GM12878 (cell line): ENCODE measurements at regions not wholly inside any gene's neighbourhood (a gene's known extent, or its start where the extent isn't known, plus 50 kb on each side); places are given as distances from the start of the nearest gene placed in this dataset.

ENCODE experiments used
- EP300 ChIP-seq, 2 experiments: fragments of 150-350 bp in 1 of 2; IDR thresholded peaks; 2 replicates each; pipeline ENCODE4 v1.6.1; 2011 to 2012; ENCODE audit warnings: low read depth in 2 of 2, low read length in 2 of 2, borderline replicate concordance in 1 of 2, improper control_type of control experiment in 1 of 2, inconsistent platforms in 1 of 2; ENCODE audit not compliant: control insufficient read depth in 1 of 2
- LARP7 ChIP-seq: fragments of 450-650 bp; IDR thresholded peaks from 2 replicates; pipeline ENCODE4 v1.6.1; 2017; ENCODE audit warnings: mild to moderate bottlenecking
- POLR2AphosphoS5 ChIP-seq: IDR thresholded peaks from 2 replicates; pipeline ENCODE4 v1.6.1; 2011; ENCODE audit warnings: mild to moderate bottlenecking, low read length, inconsistent platforms
- TF ChIP-seq, protein P1 (sequence below), 3 experiments: IDR thresholded peaks in 2 of 3; conservative IDR thresholded peaks in 1 of 3; 2 replicates each; pipeline ENCODE4 v1.5.1; 2011; ENCODE audit warnings: low read depth in 3 of 3, low read length in 3 of 3, mild to moderate bottlenecking in 3 of 3, control low read depth in 2 of 3, moderate library complexity in 2 of 3, inconsistent platforms in 1 of 3, mixed read lengths in 1 of 3; ENCODE audit not compliant: control insufficient read depth in 2 of 3, insufficient read depth in 1 of 3; ENCODE audit errors: extremely low read depth in 1 of 3
- TF ChIP-seq, protein P2 (sequence below): IDR thresholded peaks from 2 replicates; pipeline ENCODE4 v1.6.1; 2012; ENCODE audit warnings: mild to moderate bottlenecking, low read depth, low read length

DNA sequence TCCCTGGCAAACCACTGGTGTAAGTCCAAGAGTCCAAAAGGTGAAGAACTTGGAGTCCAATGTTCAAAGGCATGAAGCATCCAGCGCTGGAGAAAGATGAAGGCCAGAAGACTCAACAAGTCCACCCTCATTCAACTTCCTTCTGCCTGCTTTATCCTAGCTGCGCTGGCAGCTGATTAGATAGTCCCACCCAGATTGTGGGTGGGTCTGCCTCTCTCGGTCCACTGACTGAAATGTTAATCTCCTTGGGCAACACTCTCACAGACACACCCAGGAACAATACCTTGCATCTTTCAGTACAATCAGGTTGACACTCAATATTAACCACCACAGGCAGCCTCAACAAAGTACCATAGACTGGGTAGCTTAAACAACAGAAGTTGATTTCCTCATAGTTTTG lies 245.9 kb upstream of the IGF1R start:
- TF ChIP-seq EP300 (IDR thresholded peaks at IDR 0.05; ENCODE audit: borderline replicate concordance in 1 of 2, control insufficient read depth in 1 of 2, low read depth in 2 of 2, low read length in 2 of 2) (no peak), POLR2AphosphoS5 (no peak), LARP7 (no peak)
- TF ChIP-seq, protein P1, sequence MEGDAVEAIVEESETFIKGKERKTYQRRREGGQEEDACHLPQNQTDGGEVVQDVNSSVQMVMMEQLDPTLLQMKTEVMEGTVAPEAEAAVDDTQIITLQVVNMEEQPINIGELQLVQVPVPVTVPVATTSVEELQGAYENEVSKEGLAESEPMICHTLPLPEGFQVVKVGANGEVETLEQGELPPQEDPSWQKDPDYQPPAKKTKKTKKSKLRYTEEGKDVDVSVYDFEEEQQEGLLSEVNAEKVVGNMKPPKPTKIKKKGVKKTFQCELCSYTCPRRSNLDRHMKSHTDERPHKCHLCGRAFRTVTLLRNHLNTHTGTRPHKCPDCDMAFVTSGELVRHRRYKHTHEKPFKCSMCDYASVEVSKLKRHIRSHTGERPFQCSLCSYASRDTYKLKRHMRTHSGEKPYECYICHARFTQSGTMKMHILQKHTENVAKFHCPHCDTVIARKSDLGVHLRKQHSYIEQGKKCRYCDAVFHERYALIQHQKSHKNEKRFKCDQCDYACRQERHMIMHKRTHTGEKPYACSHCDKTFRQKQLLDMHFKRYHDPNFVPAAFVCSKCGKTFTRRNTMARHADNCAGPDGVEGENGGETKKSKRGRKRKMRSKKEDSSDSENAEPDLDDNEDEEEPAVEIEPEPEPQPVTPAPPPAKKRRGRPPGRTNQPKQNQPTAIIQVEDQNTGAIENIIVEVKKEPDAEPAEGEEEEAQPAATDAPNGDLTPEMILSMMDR (IDR thresholded peaks at IDR 0.05 in 2 of 3, conservative IDR thresholded peaks at IDR 0.05 in 1 of 3; ENCODE audit: control insufficient read depth in 2 of 3, extremely low read depth in 1 of 3, insufficient read depth in 1 of 3, low read depth in 3 of 3, low read length in 3 of 3): no peak
- TF ChIP-seq, protein P2, sequence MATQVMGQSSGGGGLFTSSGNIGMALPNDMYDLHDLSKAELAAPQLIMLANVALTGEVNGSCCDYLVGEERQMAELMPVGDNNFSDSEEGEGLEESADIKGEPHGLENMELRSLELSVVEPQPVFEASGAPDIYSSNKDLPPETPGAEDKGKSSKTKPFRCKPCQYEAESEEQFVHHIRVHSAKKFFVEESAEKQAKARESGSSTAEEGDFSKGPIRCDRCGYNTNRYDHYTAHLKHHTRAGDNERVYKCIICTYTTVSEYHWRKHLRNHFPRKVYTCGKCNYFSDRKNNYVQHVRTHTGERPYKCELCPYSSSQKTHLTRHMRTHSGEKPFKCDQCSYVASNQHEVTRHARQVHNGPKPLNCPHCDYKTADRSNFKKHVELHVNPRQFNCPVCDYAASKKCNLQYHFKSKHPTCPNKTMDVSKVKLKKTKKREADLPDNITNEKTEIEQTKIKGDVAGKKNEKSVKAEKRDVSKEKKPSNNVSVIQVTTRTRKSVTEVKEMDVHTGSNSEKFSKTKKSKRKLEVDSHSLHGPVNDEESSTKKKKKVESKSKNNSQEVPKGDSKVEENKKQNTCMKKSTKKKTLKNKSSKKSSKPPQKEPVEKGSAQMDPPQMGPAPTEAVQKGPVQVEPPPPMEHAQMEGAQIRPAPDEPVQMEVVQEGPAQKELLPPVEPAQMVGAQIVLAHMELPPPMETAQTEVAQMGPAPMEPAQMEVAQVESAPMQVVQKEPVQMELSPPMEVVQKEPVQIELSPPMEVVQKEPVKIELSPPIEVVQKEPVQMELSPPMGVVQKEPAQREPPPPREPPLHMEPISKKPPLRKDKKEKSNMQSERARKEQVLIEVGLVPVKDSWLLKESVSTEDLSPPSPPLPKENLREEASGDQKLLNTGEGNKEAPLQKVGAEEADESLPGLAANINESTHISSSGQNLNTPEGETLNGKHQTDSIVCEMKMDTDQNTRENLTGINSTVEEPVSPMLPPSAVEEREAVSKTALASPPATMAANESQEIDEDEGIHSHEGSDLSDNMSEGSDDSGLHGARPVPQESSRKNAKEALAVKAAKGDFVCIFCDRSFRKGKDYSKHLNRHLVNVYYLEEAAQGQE: no peak
